HG03196 (cell line): ENCODE measurements at regions not wholly inside any gene's neighbourhood (a gene's known extent, or its start where the extent isn't known, plus 50 kb on each side); places are given as distances from the start of the nearest gene placed in this dataset.

Source experiments
- ATAC-seq: cut with Tn5 transposase; IDR thresholded peaks from one replicate; pipeline ENCODE4 v1.9.1; 2021; ENCODE audit not compliant: unreplicated experiment

DNA sequence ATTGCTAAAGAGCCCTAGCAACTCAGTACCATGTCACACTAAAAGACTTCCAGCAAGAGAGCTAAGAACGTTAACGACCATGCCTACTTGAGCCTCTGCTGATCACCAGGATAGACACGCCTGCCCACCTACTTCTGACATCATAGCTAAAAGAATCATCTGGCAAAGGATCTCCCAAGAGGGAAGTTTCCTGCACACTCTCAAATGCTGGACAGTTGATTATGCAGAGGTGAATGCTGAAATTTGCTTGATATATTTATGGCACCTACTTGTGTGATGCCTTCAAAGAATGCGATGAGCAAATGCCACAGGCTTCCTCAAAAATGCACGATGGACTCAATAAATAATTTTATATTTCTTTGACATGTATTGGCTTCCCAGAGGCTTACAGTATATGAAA, 113.6 kb downstream of the GALC start:
- ATAC-seq, result no peak

DNA sequence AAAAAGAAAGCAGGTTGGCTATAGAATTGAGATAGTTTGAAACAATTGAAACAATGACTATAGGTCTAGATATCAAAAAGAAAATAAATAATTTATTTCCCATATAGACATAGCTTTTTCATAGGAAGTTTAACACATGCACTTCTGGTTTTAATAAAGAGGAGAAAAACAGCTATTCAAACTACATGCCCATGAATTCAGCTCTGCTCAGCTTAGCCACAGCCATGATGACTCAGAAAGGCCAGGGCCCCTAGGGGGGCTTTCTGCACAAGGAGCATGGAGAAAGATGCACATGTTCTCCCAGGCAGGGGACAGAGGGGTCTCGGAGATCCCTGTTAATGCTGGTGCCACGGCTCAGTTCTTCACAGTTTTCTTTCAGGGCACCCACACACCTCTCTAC, 114.0 kb downstream of the GALC start:
- ATAC-seq, result no peak

GRCh38 chr14:87877877-87878276, 115.1 kb downstream of the GALC start:
- ATAC-seq, result no peak

GRCh38 chr14:87874676-87875075, 118.3 kb downstream of the GALC start:
- ATAC-seq, result no peak

DNA sequence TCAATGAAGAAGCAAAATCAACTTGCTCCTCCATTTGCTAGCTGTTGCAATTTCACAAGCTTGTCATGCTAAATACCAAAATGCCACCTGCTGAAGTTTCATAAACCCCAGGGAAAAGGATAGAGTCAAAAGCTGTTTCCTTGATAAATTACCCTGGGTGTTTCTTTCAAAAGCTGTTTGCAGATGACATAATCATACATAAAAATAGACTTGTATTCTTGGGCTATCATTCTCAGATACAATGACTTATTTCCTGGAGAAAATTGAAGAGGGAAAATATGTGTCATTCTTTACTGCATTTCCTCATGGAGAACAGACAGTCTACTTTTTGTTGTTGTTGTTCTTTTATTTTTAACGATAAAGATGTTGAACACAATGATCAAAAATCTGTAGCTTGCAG, 119.2 kb downstream of the GALC start:
- ATAC-seq, result no peak

DNA sequence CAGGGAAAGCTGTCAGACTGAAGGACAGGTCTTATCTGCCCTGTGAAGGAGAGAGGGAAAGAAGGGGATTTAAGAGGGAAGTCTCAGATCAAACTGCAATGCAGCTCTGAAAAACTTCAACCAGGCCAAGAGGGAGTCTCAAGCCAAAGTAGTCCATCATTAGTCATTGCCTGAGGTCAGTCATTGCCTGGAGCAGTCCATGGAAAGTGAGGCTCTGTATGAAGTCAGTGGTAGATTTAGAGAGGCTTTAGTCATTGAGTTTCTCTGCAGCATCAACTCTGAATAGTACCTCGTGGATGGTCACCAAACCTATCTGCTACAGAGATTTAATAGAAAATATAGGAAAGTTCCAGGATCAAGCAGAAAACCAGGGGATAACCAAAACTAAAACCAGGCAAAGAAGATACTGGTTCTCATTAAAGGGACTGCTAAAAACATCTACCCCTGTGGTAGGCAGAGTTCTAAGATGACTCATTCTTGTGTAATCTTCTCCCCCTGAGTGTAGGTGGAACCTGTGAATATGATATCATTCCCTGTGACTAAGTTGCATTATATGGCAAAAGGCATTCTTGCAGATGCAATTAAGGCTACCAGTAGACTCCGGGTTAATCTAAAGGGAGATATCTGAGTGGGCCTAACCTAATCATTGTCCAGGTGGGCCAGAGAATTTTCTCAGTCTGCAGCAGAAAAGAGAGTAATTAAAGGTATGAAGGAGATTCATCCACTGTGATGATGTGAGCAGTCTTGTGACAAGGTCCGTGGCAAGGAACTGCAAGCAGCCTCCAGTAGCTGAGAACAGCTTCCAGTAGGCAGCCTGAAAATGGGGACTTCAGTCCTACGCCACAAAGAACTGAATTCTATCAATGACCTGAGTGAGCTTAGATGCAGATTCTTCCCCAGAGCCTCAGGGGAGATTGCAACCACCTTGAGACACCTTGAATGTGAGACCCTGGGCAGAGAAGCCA, 123.1 kb downstream of the GALC start:
- peak; percentile 52 for ATAC-seq

DNA sequence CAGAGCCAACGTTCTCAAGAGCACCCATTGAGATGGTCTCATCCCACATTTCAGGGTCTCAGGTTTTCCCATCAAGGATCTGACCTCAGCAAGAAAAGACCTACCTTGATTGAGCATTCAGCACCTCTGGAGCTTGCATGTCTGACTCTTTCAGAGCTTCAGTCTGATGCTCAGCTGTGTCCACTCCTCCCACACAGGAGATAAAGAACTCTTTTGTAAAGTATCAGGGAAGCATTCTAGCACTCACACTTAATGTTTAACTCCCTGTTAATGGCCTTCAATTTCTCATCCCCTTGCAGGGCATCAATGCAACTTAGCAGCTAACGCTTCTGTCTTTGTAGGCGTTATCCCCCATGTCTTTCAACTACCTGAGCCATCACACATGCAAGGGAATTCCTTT, 124.1 kb downstream of the GALC start:
- ATAC-seq, result no peak

GRCh38 chr14:87866116-87866515, 126.9 kb downstream of the GALC start:
- ATAC-seq, result no peak

- ATAC-seq, result no peak
These were observed 128.4 kb downstream of the GALC start for GRCh38 chr14:87864356-87865270.

DNA sequence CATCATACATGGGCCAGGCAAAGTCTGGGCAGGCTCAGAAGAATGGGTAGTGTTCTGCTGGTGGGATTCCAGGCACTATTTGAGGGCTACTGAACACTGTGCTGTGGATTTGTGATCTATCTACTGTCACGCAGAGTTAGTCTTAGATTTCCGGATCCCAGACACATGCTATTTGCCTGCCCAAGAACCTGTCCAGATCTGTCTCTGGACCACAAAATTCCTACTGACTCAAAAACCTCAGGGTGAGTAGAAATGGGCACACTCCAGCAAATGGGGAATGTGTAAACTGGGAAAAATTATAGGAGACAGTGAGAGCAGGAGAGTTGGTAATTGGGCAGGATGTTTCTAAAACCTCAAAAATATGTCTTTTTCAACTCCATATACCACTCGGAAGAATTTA, 129.9 kb downstream of the GALC start:
- no peak for ATAC-seq

GRCh38 chr14:87852107-87852506, 140.9 kb downstream of the GALC start:
- ATAC-seq, result no peak

- ATAC-seq, result no peak
These were observed 141.8 kb downstream of the GALC start for GRCh38 chr14:87851190-87851589.

DNA sequence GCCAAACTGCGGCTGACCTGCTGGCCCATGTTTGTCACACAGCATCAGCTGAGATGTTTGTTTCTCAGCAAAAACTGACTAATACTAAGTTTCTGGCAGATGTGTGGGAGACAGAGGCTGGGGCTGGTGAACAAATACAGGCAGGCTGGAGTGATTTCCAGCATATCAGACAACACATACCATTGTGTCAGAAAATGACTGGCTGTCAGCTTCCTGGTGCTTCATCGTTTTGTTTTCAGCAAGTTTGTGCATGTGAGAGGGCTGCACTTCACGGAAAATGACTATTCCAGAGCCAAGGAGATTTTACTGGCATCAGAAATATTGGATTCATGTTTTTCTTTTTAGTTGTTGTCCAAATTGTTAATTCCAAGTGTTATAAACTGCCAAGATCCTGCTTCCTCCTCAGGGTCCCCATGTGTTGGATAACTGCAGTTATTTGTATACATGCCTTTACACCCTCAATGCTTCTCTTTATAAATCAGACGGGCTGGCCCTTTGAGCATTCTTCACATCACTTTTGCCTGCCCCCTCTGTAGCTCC, 145.7 kb downstream of the GALC start:
- ATAC-seq, result no peak

- ATAC-seq, result no peak
These were observed 152.1 kb downstream of the GALC start for GRCh38 chr14:87840906-87841305.

GRCh38 chr14:87838931-87839330, 154.1 kb downstream of the GALC start:
- no peak for ATAC-seq

- no peak for ATAC-seq
These were observed 155.7 kb downstream of the GALC start for GRCh38 chr14:87837296-87837695.

DNA sequence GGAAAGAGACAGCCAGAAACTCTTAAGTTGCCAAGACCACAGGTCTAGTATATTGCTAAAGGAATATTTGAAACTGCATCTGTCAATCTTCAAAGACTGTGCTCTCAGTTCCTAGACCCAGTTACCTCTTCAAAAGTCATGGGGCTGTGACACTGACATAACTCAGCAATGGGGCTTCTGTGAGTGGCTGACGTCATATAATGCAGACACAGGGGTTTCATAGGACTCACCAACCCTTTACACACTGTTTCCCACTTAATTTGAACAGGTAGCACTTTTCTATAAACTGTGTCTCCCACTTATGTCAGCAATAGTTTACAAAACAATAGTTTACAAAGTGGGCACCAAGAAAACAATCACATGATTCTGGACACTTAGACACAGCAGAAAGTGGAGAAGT, 158.4 kb downstream of the GALC start:
- ATAC-seq, result no peak

GRCh38 chr14:87833026-87833425, 160.0 kb downstream of the GALC start:
- ATAC-seq, result no peak

DNA sequence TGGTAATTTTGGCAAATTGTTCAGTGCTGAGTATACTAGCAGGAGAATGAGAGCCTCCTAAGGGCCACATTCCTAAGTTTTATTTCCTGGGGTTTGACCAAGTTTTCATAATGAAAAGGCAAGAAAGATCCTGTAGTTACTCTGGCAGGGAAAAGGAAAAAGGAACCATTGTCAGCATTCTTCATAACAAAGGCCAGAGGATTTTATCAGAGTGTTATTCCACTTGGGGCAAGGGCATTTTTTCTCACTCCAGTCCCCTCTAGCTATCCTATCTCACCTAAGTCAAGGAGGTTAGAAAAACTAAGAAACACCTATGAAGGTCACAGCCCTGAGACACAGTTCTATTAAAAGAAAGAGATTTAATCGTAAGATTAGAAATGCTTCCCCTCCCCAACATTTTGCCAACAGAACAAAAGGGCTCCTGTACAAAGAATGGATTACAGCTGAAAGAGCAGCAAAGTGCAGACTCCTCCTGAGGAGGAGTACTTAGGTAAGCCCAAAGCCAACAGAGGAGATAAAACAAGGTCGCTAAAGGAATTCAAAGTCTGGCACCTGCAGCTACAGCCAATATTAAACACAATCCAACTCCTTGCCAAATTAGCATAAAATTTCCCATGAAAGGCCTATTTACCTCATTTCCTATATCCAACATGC, 162.4 kb downstream of the GALC start:
- no peak for ATAC-seq

DNA sequence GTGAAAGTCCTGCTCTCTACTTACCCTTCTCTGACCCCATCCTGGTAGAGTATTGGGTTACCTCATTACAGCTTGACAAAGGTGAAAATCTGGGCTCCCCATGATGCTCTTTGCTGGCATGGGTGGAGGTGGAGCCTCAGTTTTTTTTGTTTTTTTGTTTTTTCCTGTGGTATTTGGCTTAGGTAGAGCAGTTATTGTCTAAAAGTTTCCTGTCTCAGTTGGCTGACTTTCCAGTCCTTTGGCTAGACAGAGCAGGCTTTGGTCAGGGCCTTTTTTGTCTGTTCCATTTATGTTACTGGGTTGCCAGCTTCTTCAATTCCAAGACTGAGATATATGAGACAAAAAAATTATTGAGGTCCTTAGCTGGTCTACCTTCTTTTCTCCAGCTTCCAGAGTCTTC, 163.4 kb downstream of the GALC start:
- ATAC-seq, result no peak

DNA sequence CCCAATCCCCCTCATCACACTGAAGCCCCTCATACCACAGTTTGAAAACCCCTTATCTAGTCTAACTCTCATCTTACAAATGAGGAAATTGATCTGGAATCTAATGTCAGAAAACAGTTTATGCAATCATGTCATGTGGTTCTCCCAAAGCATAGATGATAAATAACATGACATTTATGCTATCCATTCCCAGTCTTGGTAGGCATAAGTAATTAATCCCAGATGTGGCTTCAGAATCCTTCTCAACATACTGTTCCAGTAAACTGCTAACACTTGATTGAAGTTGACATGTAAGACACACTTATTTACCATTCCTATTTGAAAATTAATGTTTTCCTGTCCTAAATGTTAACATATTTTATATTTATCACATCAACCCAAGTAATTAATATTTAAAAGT, 168.7 kb downstream of the GALC start:
- ATAC-seq, result no peak
